HEK293 (cell line): ENCODE measurements at regions not wholly inside any gene's neighbourhood (a gene's known extent, or its start where the extent isn't known, plus 50 kb on each side); places are given as distances from the start of the nearest gene placed in this dataset.

ENCODE experiments used
- CTCF ChIA-PET: fragments of 350-600 bp; formaldehyde crosslinking; extraction: SDS; loops from one replicate; lab custom pipeline; 2021; ENCODE audit warnings: antibody characterized with exemption; lab: Yijun Ruan, JAX
- POLR2A ChIA-PET: fragments of 300-600 bp; formaldehyde crosslinking; extraction: SDS; loops from one replicate; lab custom pipeline; 2020; ENCODE audit warnings: antibody characterized with exemption, inconsistent platforms; lab: Yijun Ruan, JAX
- H3K27ac ChIP-seq: fragments of 200-500 bp; sonication (Bioruptor generic); 2 replicates; pipeline ENCODE4 v1.5.1; 2014; ENCODE audit warnings: low read depth, low read length, control low read depth, inconsistent platforms; ENCODE audit errors: extremely low read depth
- H3K36me3 ChIP-seq, 2 experiments: fragments of 200-500 bp in 1 of 2; sonication (Bioruptor generic) in 1 of 2; 1 replicate in 1 of 2; 2 replicates in 1 of 2; pipeline ENCODE4 v1.5.1; 2014 to 2017; ENCODE audit warnings: inconsistent platforms in 2 of 2, low read length in 2 of 2; ENCODE audit not compliant: control insufficient read depth in 2 of 2, insufficient read depth in 1 of 2
- H3K4me1 ChIP-seq: fragments of 200-500 bp; sonication (Bioruptor generic); 2 replicates; pipeline ENCODE4 v1.5.1; 2014; ENCODE audit warnings: mild to moderate bottlenecking, low read length, inconsistent platforms; ENCODE audit not compliant: control insufficient read depth, insufficient read depth
- H3K4me3 ChIP-seq: 2 replicates; pipeline ENCODE4 v1.5.1; 2011; ENCODE audit warnings: low read depth, mild to moderate bottlenecking, control low read depth, low read length, moderate library complexity
- H3K9me3 ChIP-seq: fragments of 200-500 bp; sonication (Bioruptor generic); 2 replicates; pipeline ENCODE4 v1.5.1; 2014; ENCODE audit warnings: low read depth, low read length, inconsistent platforms; ENCODE audit not compliant: control insufficient read depth, insufficient read depth
- ELK4 ChIP-seq: IDR thresholded peaks from 2 replicates; pipeline ENCODE4 v1.6.1; 2011; ENCODE audit warnings: mild to moderate bottlenecking, low read depth, low read length, borderline replicate concordance
- INSM2 ChIP-seq: fragments of 450-650 bp; formaldehyde crosslinking; IDR thresholded peaks from 2 replicates; pipeline ENCODE4 v1.5.1; 2016; ENCODE audit warnings: missing biosample characterization, missing genetic modification characterization
- MZF1 ChIP-seq: fragments of 450-650 bp; formaldehyde crosslinking; IDR thresholded peaks from 2 replicates; pipeline ENCODE4 v1.5.1; 2017; ENCODE audit warnings: missing biosample characterization, missing genetic modification characterization, borderline replicate concordance
- PRDM1 ChIP-seq: fragments of 450-650 bp; formaldehyde crosslinking; IDR thresholded peaks from 2 replicates; pipeline ENCODE4; 2016; ENCODE audit warnings: missing biosample characterization, missing genetic modification characterization
- SALL2 ChIP-seq: fragments of 450-650 bp; formaldehyde crosslinking; IDR thresholded peaks from 2 replicates; pipeline ENCODE4 v1.5.0; 2017; ENCODE audit warnings: missing biosample characterization, mild to moderate bottlenecking, missing genetic modification characterization, borderline replicate concordance
- TRIM28 ChIP-seq: IDR thresholded peaks from 2 replicates; pipeline ENCODE4 v1.6.1; 2011; ENCODE audit warnings: low read length, control low read depth, borderline replicate concordance
- ZBTB48 ChIP-seq: fragments of 450-650 bp; formaldehyde crosslinking; IDR thresholded peaks from 2 replicates; pipeline ENCODE4 v1.5.1; 2016; ENCODE audit warnings: missing biosample characterization, missing genetic modification characterization
- ZBTB49 ChIP-seq: fragments of 450-650 bp; formaldehyde crosslinking; IDR thresholded peaks from 2 replicates; pipeline ENCODE4 v1.5.1; 2016; ENCODE audit warnings: missing biosample characterization, missing genetic modification characterization, low read depth
- ZFHX2 ChIP-seq: fragments of 450-650 bp; formaldehyde crosslinking; conservative IDR thresholded peaks from 2 replicates; pipeline ENCODE4 v1.5.1; 2016; ENCODE audit warnings: missing biosample characterization, missing genetic modification characterization
- ZNF19 ChIP-seq: fragments of 450-650 bp; formaldehyde crosslinking; IDR thresholded peaks from 2 replicates; pipeline ENCODE4; 2016; ENCODE audit warnings: missing biosample characterization, missing genetic modification characterization, low read depth
- ZNF23 ChIP-seq: fragments of 450-650 bp; formaldehyde crosslinking; IDR thresholded peaks from 2 replicates; pipeline ENCODE4 v1.5.1; 2016; ENCODE audit warnings: missing biosample characterization, missing genetic modification characterization, borderline replicate concordance
- ZNF26 ChIP-seq: fragments of 450-650 bp; formaldehyde crosslinking; IDR thresholded peaks from 2 replicates; pipeline ENCODE4 v1.5.1; 2016; ENCODE audit warnings: missing biosample characterization, missing genetic modification characterization
- ZNF510 ChIP-seq: fragments of 450-650 bp; formaldehyde crosslinking; IDR thresholded peaks from 2 replicates; pipeline ENCODE4 v1.5.1; 2018; ENCODE audit warnings: mild to moderate bottlenecking, missing genetic modification characterization, missing biosample characterization; ENCODE audit not compliant: insufficient replicate concordance
- ZNF518A ChIP-seq: fragments of 450-650 bp; formaldehyde crosslinking; conservative IDR thresholded peaks from 2 replicates; pipeline ENCODE4 v1.5.1; 2016; ENCODE audit warnings: low read depth, missing biosample characterization, missing genetic modification characterization
- ZNF600 ChIP-seq: fragments of 450-650 bp; formaldehyde crosslinking; IDR thresholded peaks from 2 replicates; pipeline ENCODE4 v1.5.1; 2016; ENCODE audit warnings: missing biosample characterization, missing genetic modification characterization
- ZNF843 ChIP-seq: fragments of 450-650 bp; formaldehyde crosslinking; IDR thresholded peaks from 2 replicates; pipeline ENCODE4 v1.5.1; 2016; ENCODE audit warnings: missing biosample characterization, missing genetic modification characterization
- ZSCAN30 ChIP-seq: fragments of 450-650 bp; IDR thresholded peaks from 2 replicates; pipeline ENCODE4 v1.5.1; 2018; ENCODE audit warnings: missing biosample characterization, mild to moderate bottlenecking, missing genetic modification characterization, moderate library complexity

GRCh38 chr12:131605304-131605829 lies 105.5 kb upstream of the SFSWAP start:
- CTCF ChIA-PET = no interaction called here
- Histone ChIP-seq H3K4me3 (no peak overlapping the region), H3K4me1 (no peaks in the 10 kb centered on the region), H3K9me3 (no peaks in the 10 kb centered on the region), H3K36me3 (no peaks in the 10 kb centered on the region), H3K27ac (no peak overlapping the region)
- POLR2A ChIA-PET = no interaction called here
- TF ChIP-seq ZFHX2 (tag by site-specific recombination) (no peak), ZBTB49 (tag by site-specific recombination) (no peak), MZF1 (tag by site-specific recombination) (no peak), TRIM28 (no peak), INSM2 (tag by site-specific recombination) (no peak), ZNF518A (no peak), ZSCAN30 (tag by site-specific recombination) (no peak), ZBTB48 (tag by site-specific recombination) (no peak), PRDM1 (no peak), SALL2 (tag by site-specific recombination) (no peak), ZNF26 (no peak), ZNF843 (tag by site-specific recombination) (no peak), ZNF510 (no peak), ZNF23 (no peak), ZNF19 (tag by site-specific recombination) (no peak), ZNF600 (no peak), ELK4 (no peak)
